IPS DF 6.9 (cell line): ENCODE measurements at regions not wholly inside any gene's neighbourhood (a gene's known extent, or its start where the extent isn't known, plus 50 kb on each side); places are given as distances from the start of the nearest gene placed in this dataset.

ENCODE experiments used
- DNase-seq: peaks from one replicate; pipeline ENCODE4 v3.0.0-alpha.2; 2013; ENCODE audit warnings: low read depth, low spot score
- H3K27ac ChIP-seq: one replicate; pipeline ENCODE4 v1.5.1; 2013; ENCODE audit warnings: low read length, control low read depth
- H3K27me3 ChIP-seq: 2 replicates; pipeline ENCODE4 v1.6.1; 2013; ENCODE audit warnings: mild to moderate bottlenecking, low read length; ENCODE audit not compliant: control insufficient read depth, insufficient read depth
- H3K36me3 ChIP-seq: 2 replicates; pipeline ENCODE4 v1.6.1; 2013; ENCODE audit warnings: low read length; ENCODE audit not compliant: control insufficient read depth, insufficient read depth
- H3K4me1 ChIP-seq: 2 replicates; pipeline ENCODE4 v1.6.1; 2013; ENCODE audit warnings: low read length; ENCODE audit not compliant: control insufficient read depth, insufficient read depth
- H3K4me3 ChIP-seq: 2 replicates; pipeline ENCODE4 v1.5.1; 2013; ENCODE audit warnings: mild to moderate bottlenecking, low read length
- H3K9me3 ChIP-seq: 2 replicates; pipeline ENCODE4 v1.6.1; 2013; ENCODE audit warnings: low read length, inconsistent platforms; ENCODE audit not compliant: control insufficient read depth, insufficient read depth
- WGBS: extraction: QIAGEN DNeasy Blood & Tissue Kit; methylation state at CpG from one replicate; pipeline ENCODE4 v1.1.7; 2013; ENCODE audit warnings: mixed read lengths, missing lambda C conversion rate; ENCODE audit not compliant: insufficient read length, insufficient coverage; 5-methylcytosine and 5-hydroxymethylcytosine counted together

GRCh38 chr4:20326977-20327376 is 75.3 kb downstream of the SLIT2 start:
- WGBS, result no CpG with 5 or more reads among the region's 2 CpGs
- Histone ChIP-seq H3K27me3 (no peaks in the 10 kb centered on the region), H3K4me1 (no peaks in the 10 kb centered on the region), H3K36me3 (no peaks in the 10 kb centered on the region), H3K27ac (no peak overlapping the region), H3K4me3 (no peak overlapping the region), H3K9me3 (no peaks in the 10 kb centered on the region)
- no peak for DNase-seq

- no peaks in the 10 kb centered on the region for H3K4me1 ChIP-seq
- no peak for DNase-seq
- no peaks in the 10 kb centered on the region for H3K27me3 ChIP-seq
- no peaks in the 10 kb centered on the region for H3K9me3 ChIP-seq
- no CpG with 5 or more reads among the region's 2 CpGs for WGBS
- H3K36me3 ChIP-seq, result no peaks in the 10 kb centered on the region
- no peak overlapping the region for H3K4me3 ChIP-seq
- no peak overlapping the region for H3K27ac ChIP-seq
Observed at GRCh38 chr4:20327808-20328207, 76.1 kb downstream of the SLIT2 start.

GRCh38 chr4:20331642-20332041 is 79.9 kb downstream of the SLIT2 start:
- WGBS, result no CpG with 5 or more reads among the region's 1 CpG
- Histone ChIP-seq H3K27ac (no peak overlapping the region), H3K4me3 (no peak overlapping the region), H3K36me3 (no peaks in the 10 kb centered on the region), H3K4me1 (no peaks in the 10 kb centered on the region), H3K27me3 (no peaks in the 10 kb centered on the region), H3K9me3 (no peaks in the 10 kb centered on the region)
- DNase-seq, result no peak

- H3K36me3 ChIP-seq, result no peaks in the 10 kb centered on the region
- H3K4me1 ChIP-seq, result no peaks in the 10 kb centered on the region
- no peak overlapping the region for H3K27ac ChIP-seq
- H3K4me3 ChIP-seq, result no peak overlapping the region
- no CpG with 5 or more reads among the region's 3 CpGs for WGBS
- H3K27me3 ChIP-seq, result no peaks in the 10 kb centered on the region
- H3K9me3 ChIP-seq, result no peaks in the 10 kb centered on the region
- DNase-seq, result no peak
Observed at GRCh38 chr4:20333141-20333715, 81.5 kb downstream of the SLIT2 start.

GRCh38 chr4:20337261-20337664 is 85.6 kb downstream of the SLIT2 start:
- H3K27me3 ChIP-seq, result no peaks in the 10 kb centered on the region
- no peak for DNase-seq
- H3K27ac ChIP-seq, result no peak overlapping the region
- no peaks in the 10 kb centered on the region for H3K4me1 ChIP-seq
- H3K4me3 ChIP-seq, result no peak overlapping the region
- H3K36me3 ChIP-seq, result no peaks in the 10 kb centered on the region
- WGBS, result no CpG with 5 or more reads among the region's 1 CpG
- no peaks in the 10 kb centered on the region for H3K9me3 ChIP-seq

- WGBS, result no CpG with 5 or more reads among the region's 2 CpGs
- H3K9me3 ChIP-seq, result no peaks in the 10 kb centered on the region
- no peaks in the 10 kb centered on the region for H3K4me1 ChIP-seq
Observed at GRCh38 chr4:20338841-20339240, 87.1 kb downstream of the SLIT2 start.

GRCh38 chr4:20341134-20341738 is 89.5 kb downstream of the SLIT2 start:
- no peaks in the 10 kb centered on the region for H3K4me1 ChIP-seq
- H3K36me3 ChIP-seq, result no peaks in the 10 kb centered on the region
- H3K27ac ChIP-seq, result no peak overlapping the region
- H3K9me3 ChIP-seq, result no peaks in the 10 kb centered on the region
- no peak for DNase-seq
- no CpG with 5 or more reads among the region's 5 CpGs for WGBS
- H3K4me3 ChIP-seq, result no peak overlapping the region
- no peaks in the 10 kb centered on the region for H3K27me3 ChIP-seq

More at GRCh38 chr4:20338841-20339240, 87.1 kb downstream of the SLIT2 start:
- Histone ChIP-seq H3K27ac (no peak overlapping the region), H3K4me3 (no peak overlapping the region), H3K36me3 (no peaks in the 10 kb centered on the region), H3K27me3 (no peaks in the 10 kb centered on the region)
- no peak for DNase-seq

GRCh38 chr4:20347531-20347930 is 95.8 kb downstream of the SLIT2 start:
- Histone ChIP-seq H3K27me3 (no peaks in the 10 kb centered on the region), H3K4me3 (no peak overlapping the region), H3K27ac (no peak overlapping the region), H3K36me3 (no peaks in the 10 kb centered on the region), H3K9me3 (no peaks in the 10 kb centered on the region), H3K4me1 (peaks cover 2% of the 10 kb centered on the region)
- no CpG with 5 or more reads among the region's 2 CpGs for WGBS
- DNase-seq, result no peak

- H3K27me3 ChIP-seq, result no peaks in the 10 kb centered on the region
Observed at GRCh38 chr4:20348411-20348810, 96.7 kb downstream of the SLIT2 start.

GRCh38 chr4:20351360-20352162 is 99.9 kb downstream of the SLIT2 start:
- H3K9me3 ChIP-seq, result no peaks in the 10 kb centered on the region
- no peaks in the 10 kb centered on the region for H3K27me3 ChIP-seq
- no peak for DNase-seq
- H3K27ac ChIP-seq, result no peak overlapping the region
- no peaks in the 10 kb centered on the region for H3K36me3 ChIP-seq
- WGBS, result no CpG with 5 or more reads among the region's 2 CpGs
- peaks cover 2% of the 10 kb centered on the region for H3K4me1 ChIP-seq
- no peak overlapping the region for H3K4me3 ChIP-seq

More at GRCh38 chr4:20348411-20348810, 96.7 kb downstream of the SLIT2 start:
- H3K4me3 ChIP-seq, result no peak overlapping the region
- no peak overlapping the region for H3K27ac ChIP-seq
- peaks cover 2% of the 10 kb centered on the region for H3K4me1 ChIP-seq
- WGBS, result no CpG with 5 or more reads among the region's 6 CpGs
- DNase-seq, result no peak
- no peaks in the 10 kb centered on the region for H3K36me3 ChIP-seq
- no peaks in the 10 kb centered on the region for H3K9me3 ChIP-seq
